GM10248 (cell line): ENCODE measurements at regions not wholly inside any gene's neighbourhood (a gene's known extent, or its start where the extent isn't known, plus 50 kb on each side); places are given as distances from the start of the nearest gene placed in this dataset.

ENCODE experiments used
- CTCF ChIA-PET: fragments of 300-600 bp; sonication (Branson Sonifier 250); formaldehyde crosslinking; extraction: SDS; loops from one replicate; lab custom pipeline; 2021; ENCODE audit warnings: antibody characterized with exemption; lab: Yijun Ruan, JAX
- POLR2A ChIA-PET: fragments of 350-650 bp; sonication (Branson Sonifier 250); formaldehyde crosslinking; extraction: SDS; loops from one replicate; lab custom pipeline; 2020; ENCODE audit warnings: antibody characterized with exemption; lab: Yijun Ruan, JAX
- DNase-seq: peaks from one replicate; pipeline ENCODE4 v3.0.0; 2012; ENCODE audit errors: extremely low spot score
- CTCF ChIP-seq: IDR thresholded peaks from 2 replicates; pipeline ENCODE4 v1.5.1; 2012; ENCODE audit warnings: mild to moderate bottlenecking, low read depth; ENCODE audit errors: extremely low read depth, missing control alignments, control extremely low read depth

GRCh38 chr10:128861018-128861901 lies 605.8 kb upstream of the MGMT start:
- TF ChIP-seq CTCF = no peak
- POLR2A ChIA-PET = no interaction called here
- CTCF ChIA-PET = interaction anchor here (1.1 to 1.9 kb wide), 4 partner anchors 9 to 593 kb away, joined by 3 to 5 read pairs (median 4); no protein-coding TSS in a partner anchor

DNA sequence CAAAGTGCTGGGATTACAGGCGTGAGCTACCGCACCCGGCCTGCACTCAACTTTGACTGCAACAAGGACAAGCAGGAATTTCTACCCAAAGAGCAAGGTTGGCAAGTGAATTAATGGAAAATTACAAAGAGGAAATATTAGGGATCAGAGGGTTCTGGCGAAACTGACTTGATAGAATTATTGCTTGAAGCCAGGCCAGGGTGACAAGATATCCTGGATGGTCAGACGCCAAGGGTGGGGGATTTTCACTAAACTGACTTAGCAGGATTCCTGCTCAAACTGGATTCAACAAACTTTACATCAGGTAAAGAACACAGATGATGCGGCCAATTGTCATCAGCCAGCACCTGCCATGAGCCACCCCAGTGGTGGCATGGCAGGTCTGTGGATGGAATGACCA lies 603.6 kb upstream of the MGMT start:
- CTCF ChIA-PET = no interaction called here
- TF ChIP-seq CTCF = no peak
- no peak for DNase-seq
- POLR2A ChIA-PET = no interaction called here

More at GRCh38 chr10:128861018-128861901, 605.8 kb upstream of the MGMT start:
- DNase-seq = no peak

DNA sequence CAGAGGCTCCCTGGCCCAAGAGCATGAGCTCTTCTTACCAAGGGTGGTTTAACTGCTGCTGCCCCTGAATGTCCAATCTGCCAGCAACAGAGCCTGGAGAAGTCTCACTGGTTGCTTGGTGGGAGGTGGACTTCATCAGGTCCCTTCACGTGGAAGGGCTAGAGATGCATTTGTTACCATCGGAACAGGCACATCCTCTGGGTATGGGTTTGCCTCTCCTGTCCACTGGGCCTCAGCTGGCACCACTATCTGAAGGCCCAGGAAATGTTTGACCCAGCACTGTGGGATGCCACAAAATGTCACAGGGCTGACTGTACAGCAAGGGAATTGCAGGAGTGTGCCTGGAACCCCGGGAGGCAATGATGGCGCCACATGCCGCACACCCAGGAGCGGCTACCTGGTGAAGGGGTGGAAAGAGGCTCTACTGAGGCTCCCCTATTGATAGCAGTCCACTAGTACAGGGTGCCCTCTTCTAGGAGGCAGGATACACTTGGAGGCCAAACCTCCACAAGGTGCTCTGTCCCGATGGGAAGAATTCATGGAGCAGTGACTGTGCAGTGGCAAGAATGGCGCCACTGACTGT lies 603.1 kb upstream of the MGMT start:
- DNase-seq = no peak
- TF ChIP-seq CTCF = no peak
- ChIA-PET CTCF (no interaction called here), POLR2A (no interaction called here)

- no peak for DNase-seq
- ChIA-PET CTCF (no interaction called here), POLR2A (no interaction called here)
- TF ChIP-seq CTCF = no peak
Observed at GRCh38 chr10:128864554-128865295, 602.3 kb upstream of the MGMT start.

DNA sequence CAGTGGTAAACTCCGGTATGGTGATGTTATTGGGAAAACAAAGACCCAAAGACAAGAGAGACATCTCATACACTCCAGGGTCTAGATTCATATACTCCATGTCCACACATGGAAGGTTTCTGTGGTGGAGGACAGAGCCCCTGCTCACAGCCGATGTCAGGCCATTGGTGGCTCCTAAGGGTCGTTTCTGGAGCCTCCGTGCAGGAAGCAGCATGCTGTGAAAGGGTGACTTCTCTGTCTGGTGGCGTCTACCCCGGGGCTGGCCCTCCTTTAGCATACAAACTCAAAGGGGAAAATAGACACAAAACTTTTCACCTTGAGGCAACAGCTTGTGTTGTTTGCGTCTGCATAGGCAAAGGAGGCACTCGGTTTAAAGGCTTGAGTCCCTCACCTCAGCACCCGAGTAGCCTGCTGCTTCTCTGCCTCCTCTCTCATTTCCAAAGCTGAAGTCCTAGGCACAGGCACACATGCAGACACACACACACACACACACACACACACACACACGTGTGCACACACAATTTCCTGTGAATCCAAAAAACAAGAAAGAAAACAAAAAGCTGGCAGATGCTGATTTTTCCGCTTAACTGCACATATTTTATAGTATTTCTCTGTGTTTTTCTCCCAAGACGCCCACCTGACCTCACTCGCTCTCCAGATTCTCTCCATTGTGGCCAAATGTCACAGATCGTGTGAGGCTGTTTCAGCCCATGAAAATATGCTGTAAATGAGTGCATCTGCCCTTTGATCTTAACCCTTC lies 601.4 kb upstream of the MGMT start:
- TF ChIP-seq CTCF = no peak
- ChIA-PET POLR2A (no interaction called here), CTCF (no interaction called here)
- no peak for DNase-seq

- no peak for DNase-seq
- POLR2A ChIA-PET = no interaction called here
- CTCF ChIA-PET = no interaction called here
- TF ChIP-seq CTCF = no peak
Observed at GRCh38 chr10:128866551-128866950, 600.5 kb upstream of the MGMT start.
